Ishikawa (cell line): ENCODE measurements at regions not wholly inside any gene's neighbourhood (a gene's known extent, or its start where the extent isn't known, plus 50 kb on each side); places are given as distances from the start of the nearest gene placed in this dataset.

ENCODE experiments used
- CEBPB ChIP-seq: IDR thresholded peaks from 2 replicates; pipeline ENCODE4 v1.6.1; 2012
- CREB1 ChIP-seq: IDR thresholded peaks from 2 replicates; pipeline ENCODE4 v1.6.1; 2012; ENCODE audit warnings: low read depth
- EGR1 ChIP-seq: IDR thresholded peaks from 2 replicates; pipeline ENCODE4 v1.6.1; 2012
- EP300 ChIP-seq: IDR thresholded peaks from 2 replicates; pipeline ENCODE4 v1.6.1; 2012; ENCODE audit warnings: borderline replicate concordance
- FOXM1 ChIP-seq: IDR thresholded peaks from 2 replicates; pipeline ENCODE4 v1.6.1; 2012; ENCODE audit warnings: low read depth, borderline replicate concordance
- NFIC ChIP-seq: IDR thresholded peaks from 2 replicates; pipeline ENCODE4 v1.6.1; 2012
- RAD21 ChIP-seq: IDR thresholded peaks from 2 replicates; pipeline ENCODE4 v1.6.1; 2012; ENCODE audit warnings: low read depth
- TAF1 ChIP-seq: IDR thresholded peaks from 2 replicates; pipeline ENCODE4 v1.6.1; 2012; ENCODE audit warnings: low read depth, mild to moderate bottlenecking
- TCF12 ChIP-seq: IDR thresholded peaks from 2 replicates; pipeline ENCODE4 v1.6.1; 2012; ENCODE audit warnings: low read depth
- TEAD4 ChIP-seq: IDR thresholded peaks from 2 replicates; pipeline ENCODE4 v1.6.1; 2012
- YY1 ChIP-seq: IDR thresholded peaks from 2 replicates; pipeline ENCODE4 v1.6.1; 2012; ENCODE audit warnings: low read depth
- ZBTB7A ChIP-seq: IDR thresholded peaks from 2 replicates; pipeline ENCODE4 v1.6.1; 2012; ENCODE audit warnings: low read depth
- TF ChIP-seq, protein P1 (sequence below): IDR thresholded peaks from 2 replicates; pipeline ENCODE4 v1.6.1; 2012
- TF ChIP-seq, protein P2 (sequence below): IDR thresholded peaks from 2 replicates; pipeline ENCODE4 v1.6.1; 2012; ENCODE audit warnings: low read depth, mild to moderate bottlenecking
- TF ChIP-seq, protein P3 (sequence below): IDR thresholded peaks from 2 replicates; pipeline ENCODE4 v1.6.1; 2012

DNA sequence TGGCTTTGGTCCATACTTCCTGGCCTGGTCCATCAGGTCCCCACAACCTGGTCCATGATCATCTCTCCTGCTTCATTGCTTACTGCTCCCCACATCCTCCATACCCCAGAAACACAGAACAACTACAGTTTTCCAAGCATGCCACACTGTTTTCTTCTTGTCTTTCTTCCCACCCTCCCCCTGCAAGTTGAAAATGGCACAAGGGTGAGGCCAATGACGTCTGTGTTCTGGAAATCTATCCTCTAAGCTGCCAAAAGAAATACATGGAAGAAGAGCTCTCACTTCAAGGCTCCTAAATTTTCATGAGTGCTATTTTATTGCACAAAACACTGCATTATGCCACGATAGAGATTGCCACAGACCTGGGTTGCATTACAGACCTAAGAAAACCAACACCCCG, 404.4 kb downstream of the VPS13C start:
- TF ChIP-seq TCF12 (no peak), TAF1 (no peak), CREB1 (no peak), FOXM1 (no peak), EP300 (no peak), ZBTB7A (no peak), YY1 (no peak), CEBPB (no peak), TEAD4 (no peak), NFIC (no peak), EGR1 (no peak), RAD21 (no peak)
- TF ChIP-seq, protein P1, sequence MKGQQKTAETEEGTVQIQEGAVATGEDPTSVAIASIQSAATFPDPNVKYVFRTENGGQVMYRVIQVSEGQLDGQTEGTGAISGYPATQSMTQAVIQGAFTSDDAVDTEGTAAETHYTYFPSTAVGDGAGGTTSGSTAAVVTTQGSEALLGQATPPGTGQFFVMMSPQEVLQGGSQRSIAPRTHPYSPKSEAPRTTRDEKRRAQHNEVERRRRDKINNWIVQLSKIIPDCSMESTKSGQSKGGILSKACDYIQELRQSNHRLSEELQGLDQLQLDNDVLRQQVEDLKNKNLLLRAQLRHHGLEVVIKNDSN = no peak
- TF ChIP-seq, protein P2, sequence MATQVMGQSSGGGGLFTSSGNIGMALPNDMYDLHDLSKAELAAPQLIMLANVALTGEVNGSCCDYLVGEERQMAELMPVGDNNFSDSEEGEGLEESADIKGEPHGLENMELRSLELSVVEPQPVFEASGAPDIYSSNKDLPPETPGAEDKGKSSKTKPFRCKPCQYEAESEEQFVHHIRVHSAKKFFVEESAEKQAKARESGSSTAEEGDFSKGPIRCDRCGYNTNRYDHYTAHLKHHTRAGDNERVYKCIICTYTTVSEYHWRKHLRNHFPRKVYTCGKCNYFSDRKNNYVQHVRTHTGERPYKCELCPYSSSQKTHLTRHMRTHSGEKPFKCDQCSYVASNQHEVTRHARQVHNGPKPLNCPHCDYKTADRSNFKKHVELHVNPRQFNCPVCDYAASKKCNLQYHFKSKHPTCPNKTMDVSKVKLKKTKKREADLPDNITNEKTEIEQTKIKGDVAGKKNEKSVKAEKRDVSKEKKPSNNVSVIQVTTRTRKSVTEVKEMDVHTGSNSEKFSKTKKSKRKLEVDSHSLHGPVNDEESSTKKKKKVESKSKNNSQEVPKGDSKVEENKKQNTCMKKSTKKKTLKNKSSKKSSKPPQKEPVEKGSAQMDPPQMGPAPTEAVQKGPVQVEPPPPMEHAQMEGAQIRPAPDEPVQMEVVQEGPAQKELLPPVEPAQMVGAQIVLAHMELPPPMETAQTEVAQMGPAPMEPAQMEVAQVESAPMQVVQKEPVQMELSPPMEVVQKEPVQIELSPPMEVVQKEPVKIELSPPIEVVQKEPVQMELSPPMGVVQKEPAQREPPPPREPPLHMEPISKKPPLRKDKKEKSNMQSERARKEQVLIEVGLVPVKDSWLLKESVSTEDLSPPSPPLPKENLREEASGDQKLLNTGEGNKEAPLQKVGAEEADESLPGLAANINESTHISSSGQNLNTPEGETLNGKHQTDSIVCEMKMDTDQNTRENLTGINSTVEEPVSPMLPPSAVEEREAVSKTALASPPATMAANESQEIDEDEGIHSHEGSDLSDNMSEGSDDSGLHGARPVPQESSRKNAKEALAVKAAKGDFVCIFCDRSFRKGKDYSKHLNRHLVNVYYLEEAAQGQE = no peak
- TF ChIP-seq, protein P3, sequence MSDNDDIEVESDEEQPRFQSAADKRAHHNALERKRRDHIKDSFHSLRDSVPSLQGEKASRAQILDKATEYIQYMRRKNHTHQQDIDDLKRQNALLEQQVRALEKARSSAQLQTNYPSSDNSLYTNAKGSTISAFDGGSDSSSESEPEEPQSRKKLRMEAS = no peak

DNA sequence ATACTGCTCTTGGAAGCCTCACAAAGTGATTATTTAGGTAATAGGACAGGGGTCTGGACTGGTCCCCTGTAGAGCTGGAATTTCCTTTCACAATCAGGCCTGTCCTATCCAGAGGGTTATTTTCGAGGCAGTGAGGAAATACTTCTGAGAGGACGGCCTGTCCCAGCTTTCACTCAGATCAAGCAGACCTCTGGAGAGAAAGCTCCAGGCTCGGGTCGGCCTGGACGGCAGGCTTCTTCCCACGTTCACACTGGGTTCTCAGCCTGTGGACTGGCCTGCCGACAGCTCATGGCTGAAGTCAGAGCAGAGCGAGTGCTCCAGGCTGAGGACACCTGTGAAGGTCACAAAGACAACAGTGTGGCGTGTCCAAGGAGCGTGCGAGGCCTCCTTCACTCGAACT, 405.3 kb downstream of the VPS13C start:
- TF ChIP-seq TEAD4 (no peak), TCF12 (no peak), EP300 (no peak), FOXM1 (no peak)

DNA sequence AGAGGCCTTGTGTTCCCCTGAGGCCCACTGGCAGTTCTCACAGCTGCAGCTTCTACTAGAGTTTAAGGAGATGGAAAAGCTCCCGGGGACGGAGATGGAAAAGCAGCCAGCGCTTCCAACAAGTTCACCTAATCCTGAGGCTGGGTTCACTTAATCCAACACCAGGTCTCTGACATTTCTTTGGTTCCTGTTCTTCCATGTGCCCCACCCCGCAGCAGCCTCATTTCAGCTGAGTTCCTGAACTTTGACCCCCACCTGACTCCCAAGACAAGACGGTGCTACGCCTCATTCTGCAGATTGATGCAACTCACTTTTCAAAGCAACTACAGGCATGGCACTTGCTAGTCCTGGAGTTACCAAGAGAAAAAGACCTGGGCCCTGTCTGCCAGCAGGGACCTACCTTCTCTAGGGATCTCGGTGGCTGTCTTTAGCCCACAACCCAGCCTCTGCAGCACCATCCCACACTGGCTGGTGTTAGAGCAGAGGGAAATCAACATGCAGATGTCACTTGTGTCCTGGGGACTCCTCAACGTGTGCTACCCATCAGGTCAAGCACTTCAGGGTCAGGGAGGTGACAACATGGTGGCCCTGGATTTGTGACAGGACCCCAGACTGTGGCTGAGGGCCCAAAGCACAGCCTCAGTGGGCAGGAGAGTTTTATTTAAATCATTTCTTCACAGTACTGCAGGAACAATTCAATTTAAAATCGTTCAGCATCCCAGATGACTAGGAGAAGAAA, 406.1 kb downstream of the VPS13C start:
- TF ChIP-seq TCF12 (no peak), FOXM1 (no peak), EGR1 (no peak), YY1 (no peak), CEBPB (no peak), RAD21 (no peak), CREB1 (no peak), NFIC (no peak), EP300 (no peak), TAF1 (no peak), TEAD4 (no peak), ZBTB7A (no peak)
- TF ChIP-seq, protein P3 = no peak
- TF ChIP-seq, protein P1 = no peak
- TF ChIP-seq, protein P2 = no peak

DNA sequence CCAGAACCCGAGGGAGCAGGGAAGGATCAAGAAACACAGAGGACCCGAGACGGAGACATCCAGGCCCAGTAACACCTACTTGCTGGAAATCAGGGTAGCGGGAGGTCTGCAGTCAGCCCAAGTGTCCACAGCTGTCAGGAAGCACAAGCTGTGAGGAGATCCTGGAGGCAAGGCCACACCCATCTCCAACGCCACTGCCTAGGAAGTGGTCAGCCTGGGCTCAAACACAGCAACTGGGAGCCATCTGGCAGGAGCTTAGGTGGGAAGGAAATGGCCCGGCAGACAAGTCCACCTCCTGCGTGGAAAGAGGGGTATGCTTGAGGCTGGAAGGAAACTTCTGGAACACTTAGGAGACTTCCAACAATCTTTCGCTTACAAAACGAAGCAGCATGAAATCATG, 407.1 kb downstream of the VPS13C start:
- TF ChIP-seq EP300 = no peak
- no peak for TF ChIP-seq NFIC
- no peak for TF ChIP-seq ZBTB7A
- TF ChIP-seq TCF12 = no peak
- no peak for TF ChIP-seq CREB1
- TF ChIP-seq, protein P3 = no peak
- TF ChIP-seq YY1 = no peak
- TF ChIP-seq TEAD4 = no peak
- TF ChIP-seq FOXM1 = no peak
- TF ChIP-seq, protein P2 = no peak
- TF ChIP-seq CEBPB = no peak
- no peak for TF ChIP-seq RAD21
- TF ChIP-seq EGR1 = no peak
- TF ChIP-seq, protein P1 = no peak
- no peak for TF ChIP-seq TAF1
